GM20000 (cell line): ENCODE measurements at regions not wholly inside any gene's neighbourhood (a gene's known extent, or its start where the extent isn't known, plus 50 kb on each side); places are given as distances from the start of the nearest gene placed in this dataset.
"Not testable (repeated sequence)": the region's sequence is repeated elsewhere in the genome, so short reads cannot be mapped to it uniquely, and the experiment has no call there.

Source experiments
- DNase-seq: peaks from one replicate; pipeline ENCODE4 v3.0.0; 2012; ENCODE audit warnings: low spot score
- TF ChIP-seq, protein P1 (sequence below): IDR thresholded peaks from 2 replicates; pipeline ENCODE4 v1.5.1; 2012; ENCODE audit warnings: mild to moderate bottlenecking, control low read depth; ENCODE audit errors: extremely low read depth, missing control alignments

DNA sequence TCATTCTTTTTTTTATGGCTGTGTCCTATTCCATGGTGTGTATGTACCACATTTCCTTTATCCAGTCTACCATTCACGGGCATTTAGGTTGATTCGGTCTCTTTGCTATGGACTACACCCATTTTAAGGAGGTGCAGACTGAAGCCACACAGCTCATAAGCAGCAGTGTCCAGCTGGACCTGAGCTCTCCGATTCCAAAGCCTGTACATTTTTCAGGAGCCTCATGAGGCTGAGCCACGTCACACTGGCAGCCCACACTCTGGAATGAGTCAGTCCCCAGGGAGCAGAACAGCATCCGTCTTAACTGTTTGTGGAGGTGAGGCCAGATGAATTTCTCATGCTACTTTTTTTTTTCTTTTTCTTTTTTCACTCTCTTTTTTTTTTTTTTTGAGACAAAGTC lies 116.1 kb downstream of the C16orf95 start:
- TF ChIP-seq, protein P1, sequence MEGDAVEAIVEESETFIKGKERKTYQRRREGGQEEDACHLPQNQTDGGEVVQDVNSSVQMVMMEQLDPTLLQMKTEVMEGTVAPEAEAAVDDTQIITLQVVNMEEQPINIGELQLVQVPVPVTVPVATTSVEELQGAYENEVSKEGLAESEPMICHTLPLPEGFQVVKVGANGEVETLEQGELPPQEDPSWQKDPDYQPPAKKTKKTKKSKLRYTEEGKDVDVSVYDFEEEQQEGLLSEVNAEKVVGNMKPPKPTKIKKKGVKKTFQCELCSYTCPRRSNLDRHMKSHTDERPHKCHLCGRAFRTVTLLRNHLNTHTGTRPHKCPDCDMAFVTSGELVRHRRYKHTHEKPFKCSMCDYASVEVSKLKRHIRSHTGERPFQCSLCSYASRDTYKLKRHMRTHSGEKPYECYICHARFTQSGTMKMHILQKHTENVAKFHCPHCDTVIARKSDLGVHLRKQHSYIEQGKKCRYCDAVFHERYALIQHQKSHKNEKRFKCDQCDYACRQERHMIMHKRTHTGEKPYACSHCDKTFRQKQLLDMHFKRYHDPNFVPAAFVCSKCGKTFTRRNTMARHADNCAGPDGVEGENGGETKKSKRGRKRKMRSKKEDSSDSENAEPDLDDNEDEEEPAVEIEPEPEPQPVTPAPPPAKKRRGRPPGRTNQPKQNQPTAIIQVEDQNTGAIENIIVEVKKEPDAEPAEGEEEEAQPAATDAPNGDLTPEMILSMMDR: no peak
- no peak for DNase-seq

DNA sequence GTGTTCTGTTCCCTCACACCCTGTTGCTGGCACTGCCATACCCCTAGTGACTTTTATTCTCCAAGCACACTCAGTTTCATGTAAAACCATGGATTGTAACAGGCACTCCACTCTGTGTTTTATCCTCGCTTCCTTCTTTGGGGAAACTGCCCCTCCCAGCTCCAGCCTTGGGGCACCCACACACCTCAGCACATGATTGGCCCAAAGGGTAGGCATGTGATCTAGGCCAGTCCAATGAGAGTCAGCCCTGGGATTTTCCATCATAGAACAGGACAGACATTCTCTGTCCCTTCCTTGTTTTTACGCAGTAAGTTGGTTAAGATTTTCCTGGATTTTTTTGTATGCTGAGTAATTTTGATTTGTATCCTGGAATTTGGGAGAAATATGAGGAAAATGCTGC lies 115.4 kb downstream of the C16orf95 start:
- no peak for DNase-seq
- TF ChIP-seq, protein P1: no peak

DNA sequence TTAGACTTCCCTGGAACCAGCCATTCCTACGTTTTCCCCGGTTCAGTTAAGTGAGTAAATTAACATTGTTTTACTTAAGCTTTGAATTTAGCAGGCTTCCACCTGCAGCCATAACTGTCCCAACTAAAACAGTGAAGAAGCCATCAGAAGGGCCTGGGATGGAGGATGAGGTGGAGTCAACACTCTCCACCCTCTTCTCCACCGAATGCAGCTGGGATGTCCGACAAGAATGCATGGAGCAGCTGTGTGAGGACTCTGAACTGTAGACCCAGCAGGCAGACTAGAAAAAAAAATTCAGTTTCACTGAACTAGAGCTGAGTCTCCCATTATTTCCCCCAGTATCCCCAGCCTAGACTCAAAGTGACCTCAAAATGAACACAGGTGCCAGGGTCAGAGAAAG lies 114.8 kb downstream of the C16orf95 start:
- no peak for DNase-seq
- TF ChIP-seq, protein P1: no peak

DNA sequence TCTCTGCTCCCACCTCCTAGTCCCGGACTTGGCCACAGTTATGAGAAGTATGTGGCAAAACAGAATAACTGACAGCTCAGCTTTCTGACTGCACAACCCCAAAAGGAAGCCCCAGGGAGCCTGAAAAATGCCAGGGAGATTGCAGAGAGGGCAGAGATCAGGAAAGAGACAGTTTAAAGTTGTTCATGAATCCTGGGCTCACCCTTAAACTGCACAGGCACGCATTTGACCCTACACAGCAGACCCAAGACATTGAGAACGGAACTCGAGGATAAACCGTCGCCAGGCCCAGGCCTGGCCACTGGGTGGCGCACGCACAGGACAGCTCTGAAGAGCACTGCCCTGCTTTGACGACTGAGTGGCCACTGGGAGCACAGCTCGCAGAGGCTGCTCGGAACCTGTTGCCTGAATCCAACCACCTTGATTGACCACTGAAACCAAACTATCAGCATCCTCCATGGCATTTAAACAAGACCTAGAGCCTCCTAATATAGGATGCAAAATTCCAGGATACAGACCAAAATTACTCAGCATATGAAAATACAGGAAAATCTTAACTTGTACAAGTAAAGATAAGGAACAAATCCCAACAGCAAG lies 114.0 kb downstream of the C16orf95 start:
- peak; percentile 80 for DNase-seq
- TF ChIP-seq, protein P1: peak; percentile 47

DNA sequence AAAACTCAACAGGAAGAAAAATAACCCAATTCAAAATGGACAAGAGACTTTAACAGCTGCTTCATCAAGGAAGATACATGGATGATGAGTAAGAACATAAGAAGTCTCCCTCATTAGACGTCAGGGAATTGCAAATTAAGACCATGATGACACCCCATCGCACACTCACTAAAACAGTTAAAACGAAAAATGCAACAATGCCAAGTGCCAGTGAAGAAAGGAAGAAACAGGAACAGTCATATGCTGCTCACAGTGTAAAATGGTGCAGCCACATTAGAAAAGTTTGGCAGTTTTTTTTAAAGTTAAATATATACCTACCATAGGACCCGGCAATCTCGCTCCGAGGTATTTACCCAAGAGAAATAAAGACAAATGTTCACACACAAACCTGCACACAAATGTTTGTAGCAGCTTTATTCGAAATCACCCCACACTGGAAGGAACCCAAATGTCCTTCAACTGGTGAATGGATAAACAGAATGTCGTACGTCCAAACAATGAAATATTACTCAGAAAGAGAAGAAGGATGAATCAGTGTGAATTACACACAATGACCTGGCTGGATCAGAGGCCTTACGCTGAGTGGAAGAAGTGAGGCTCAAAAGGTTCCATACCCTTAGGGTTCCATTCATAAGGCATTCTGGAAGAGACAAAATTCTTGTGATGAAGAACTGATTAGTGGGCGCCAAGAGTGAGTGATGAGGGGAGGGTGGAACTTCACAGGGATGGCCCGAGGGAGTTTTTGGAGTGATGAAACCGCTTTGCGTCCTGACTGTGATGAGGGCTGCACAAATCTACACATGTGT lies 110.3 kb downstream of the C16orf95 start:
- TF ChIP-seq, protein P1: no peak
- DNase-seq: no peak

DNA sequence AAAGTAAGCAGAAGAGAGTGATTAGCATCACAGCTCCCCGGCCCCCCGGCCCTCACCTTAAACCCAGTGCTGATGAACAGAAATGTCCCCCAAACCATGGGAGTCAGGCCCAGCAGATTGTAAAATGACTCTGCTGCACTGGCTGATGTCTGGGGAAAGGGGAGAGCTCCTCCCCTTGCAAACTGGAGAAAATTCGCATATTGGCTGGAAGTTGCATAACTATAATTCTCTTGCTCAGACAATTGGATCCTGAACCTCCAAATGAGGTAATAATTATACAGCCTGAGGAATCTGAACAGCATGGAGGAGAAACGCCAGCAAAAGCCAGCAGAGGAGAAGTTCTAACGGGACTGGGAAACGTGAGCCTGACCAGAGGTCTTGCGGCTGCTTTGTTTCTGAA lies 109.7 kb downstream of the C16orf95 start:
- DNase-seq: no peak
- TF ChIP-seq, protein P1: no peak

DNA sequence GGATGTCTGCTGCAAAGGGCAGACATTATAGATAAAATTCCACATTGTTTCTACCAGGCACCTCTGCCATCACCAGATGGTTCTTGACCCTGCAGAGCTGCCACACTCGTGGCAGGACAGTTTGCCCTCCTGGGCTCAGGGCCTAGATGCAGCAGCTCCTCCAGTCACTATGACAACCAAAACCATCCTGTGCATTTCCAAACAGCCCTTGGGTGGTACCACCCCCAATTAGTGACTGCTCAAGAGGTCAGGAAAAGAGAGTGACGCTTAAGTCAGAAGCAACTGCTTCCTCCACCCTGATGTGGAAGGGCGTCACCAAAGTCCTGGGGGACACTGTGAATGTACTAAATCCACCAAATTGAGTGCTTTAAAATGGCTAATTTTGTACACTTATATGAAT lies 109.2 kb downstream of the C16orf95 start:
- TF ChIP-seq, protein P1: no peak
- no peak for DNase-seq

DNA sequence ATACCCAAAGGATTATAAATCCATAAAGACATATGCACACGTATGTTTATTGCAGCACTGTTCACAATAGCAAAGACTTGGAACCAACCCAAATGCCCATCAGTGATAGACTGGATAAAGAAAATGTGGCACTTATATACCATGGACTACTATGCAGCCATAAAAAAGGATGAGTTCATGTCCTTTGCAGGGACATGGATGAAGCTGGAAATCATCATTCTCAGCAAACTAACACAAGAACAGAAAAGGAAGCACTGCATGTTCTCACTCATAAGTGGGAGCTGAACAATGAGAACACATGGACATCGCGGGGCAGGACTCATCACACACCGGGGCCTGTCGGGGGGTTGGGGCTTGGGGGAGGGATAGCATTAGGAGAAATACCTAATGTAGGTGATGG lies 108.2 kb downstream of the C16orf95 start:
- not testable (repeated sequence) for DNase-seq
